ENCODE measurements at regions not wholly inside any gene's neighbourhood (a gene's known extent, or its start where the extent isn't known, plus 50 kb on each side); places are given as distances from the start of the nearest gene placed in this dataset.

DNA sequence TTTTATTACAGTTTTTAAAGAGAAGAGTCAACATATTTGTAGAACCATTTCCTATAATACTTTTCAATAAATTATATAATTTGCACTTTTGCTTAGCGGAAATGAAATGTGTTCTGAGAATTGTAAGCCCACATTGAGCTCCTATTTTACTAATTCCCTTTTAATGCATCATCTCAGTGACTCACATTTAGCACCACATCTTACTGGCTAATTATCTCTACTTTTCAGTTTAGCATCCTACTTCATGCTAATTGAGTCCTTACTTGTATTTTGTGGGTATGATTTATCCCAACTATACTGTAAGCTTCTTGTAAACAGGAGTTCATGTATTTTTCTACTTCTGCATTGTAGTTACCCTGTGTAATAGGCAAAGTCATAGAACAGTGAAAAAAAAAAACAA is 67.5 kb downstream of the TMX1 start:
- DNase-seq (ENCODE audit: low spot score), result no peak

DNA sequence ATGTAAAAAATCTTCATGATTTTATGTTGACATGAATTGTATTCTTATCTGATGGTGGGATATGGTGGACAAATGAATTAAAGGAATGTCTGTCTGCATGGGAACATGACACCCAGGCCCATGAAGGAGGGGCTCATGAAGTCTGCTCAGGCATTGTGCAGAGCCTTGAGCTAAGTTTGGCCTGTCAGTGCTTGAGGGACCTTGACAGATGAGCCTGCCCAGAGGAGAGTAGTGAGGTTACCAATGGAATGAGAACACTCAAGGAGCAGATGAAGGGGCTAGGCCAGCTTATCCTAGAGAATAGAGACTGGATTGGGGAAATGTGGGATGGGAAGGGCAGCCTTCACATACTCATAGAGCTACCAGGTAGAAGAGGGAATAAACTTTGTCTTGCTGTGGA is 68.8 kb downstream of the TMX1 start:
- DNase-seq (ENCODE audit: low spot score), result no peak

DNA sequence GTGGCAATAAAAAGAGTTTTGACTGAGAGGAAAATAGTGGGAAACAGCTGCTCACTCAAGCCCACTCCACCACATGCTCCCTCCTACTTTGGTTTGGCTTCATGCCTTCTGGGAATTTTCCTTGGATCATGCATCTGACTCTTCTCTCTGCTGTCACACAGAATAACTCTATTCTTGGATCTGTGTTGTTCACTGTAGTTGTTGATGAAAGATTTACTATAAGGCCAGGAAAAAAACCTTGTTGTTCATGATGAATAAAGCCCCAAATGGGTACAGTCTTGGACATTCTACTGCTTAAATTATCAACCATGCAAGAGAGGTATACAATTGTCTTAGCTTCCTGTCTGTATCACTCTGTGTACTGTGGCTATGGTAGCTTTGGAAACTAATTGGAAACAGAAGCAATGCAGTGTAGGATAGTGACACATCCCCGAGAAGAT is 70.5 kb downstream of the TMX1 start:
- DNase-seq (ENCODE audit: low spot score), result no peak

DNA sequence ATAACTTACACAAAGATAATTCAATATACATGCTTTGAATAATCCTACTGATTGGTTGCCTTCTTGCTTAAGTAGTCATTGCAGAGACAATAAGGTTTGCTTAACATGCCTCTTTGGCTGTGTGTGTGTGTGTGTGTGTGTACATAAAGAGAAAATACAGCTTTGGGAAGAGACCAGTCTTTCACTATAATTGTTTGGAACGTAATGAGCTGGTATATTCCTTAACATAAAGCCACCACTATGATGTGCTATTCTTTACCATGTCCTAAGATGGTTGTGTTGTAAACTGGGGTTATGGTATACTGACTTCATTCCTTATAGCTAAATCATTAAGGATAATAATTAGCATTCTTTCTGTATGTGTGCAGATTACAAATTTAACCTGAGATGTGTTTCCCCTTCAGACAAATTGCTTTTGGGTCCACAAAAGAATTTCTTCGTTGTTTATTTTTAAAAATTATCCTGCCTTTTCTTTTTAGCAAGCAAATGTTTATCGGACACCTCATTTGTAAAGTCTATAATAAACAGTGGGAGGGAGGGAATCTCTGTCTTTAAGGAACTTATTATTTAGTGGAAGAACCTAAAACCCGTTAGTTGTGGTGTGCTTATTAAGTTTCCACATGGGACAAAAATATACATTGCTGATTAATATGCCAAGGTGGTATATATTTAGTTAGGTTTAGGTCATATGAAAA is 74.4 kb downstream of the TMX1 start:
- no peak for DNase-seq (ENCODE audit: low spot score)

DNA sequence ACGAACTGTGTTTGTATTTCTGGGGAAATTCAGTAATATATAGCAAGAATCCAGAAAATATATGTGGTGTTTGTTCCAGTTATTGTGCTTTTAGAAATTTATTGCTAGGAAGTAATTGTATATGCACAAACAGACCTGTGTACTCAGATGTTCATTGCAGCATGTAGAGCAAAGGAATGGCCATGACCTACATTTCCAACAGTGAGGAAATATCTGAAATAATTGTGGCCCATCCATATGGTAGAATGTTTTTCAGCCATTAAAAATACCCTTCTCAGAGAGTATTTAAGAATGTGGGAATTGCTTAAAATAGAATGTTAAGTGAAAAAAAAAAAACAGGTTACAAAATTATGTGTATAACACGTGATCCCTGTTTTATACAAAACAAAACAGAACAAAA is 77.3 kb downstream of the TMX1 start:
- DNase-seq (ENCODE audit: low spot score), result no peak

DNA sequence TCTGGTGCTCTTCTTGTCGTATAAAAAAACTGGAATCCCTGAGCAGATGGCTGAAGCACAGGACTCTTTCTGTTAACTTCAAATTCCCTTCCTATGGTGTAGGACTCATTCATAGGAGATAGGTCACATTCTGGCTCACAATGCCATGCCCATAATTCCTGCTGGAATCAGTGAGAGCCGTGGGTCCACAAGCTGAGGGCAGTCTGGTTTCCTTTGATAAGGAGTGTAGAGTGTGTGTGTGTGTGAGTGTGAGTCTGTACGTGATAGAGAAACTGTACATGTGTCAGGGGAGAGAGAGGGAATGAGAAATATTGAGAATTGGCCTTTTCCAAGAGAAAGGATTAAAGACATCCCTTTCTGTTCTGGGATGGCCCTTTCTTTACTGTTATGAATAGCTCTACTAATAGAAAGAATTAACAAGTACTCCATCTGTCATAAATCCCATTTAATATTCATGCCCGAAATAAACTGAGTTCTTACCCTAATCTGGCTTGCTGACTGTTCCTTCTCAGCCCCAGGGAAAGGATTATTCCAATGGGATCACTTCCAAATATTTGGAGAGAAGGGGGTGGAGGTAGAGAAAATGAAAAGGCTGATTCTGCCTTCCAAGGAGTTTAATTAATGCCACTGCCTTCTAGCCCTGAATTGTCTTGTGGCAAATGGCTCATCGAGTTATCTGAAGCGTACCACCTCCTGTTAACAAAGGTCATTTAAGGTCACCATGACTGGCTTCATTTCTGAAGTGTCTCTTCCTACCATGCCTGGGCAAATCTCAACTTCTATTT is 79.0 kb downstream of the TMX1 start:
- DNase-seq (ENCODE audit: low spot score), result no peak

DNA sequence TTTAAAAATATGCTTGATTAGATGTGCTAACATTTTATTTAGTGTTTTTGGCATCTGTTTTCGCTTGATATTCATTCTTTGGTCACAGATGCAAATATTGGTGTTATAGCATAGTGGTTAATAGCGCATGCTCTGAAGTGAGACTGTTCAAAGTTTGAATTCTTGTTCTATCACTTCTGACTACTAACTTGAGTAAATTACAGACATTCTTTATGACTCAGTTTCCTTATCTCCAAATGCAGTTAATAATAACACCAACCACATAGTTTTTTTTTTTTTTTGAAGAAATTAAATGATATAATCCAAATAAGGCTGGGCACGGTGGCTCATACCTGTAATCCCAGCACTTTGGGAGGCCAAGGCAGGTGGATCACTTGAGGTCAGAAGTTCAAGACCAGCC is 81.0 kb downstream of the TMX1 start:
- no peak for DNase-seq (ENCODE audit: low spot score)

DNA sequence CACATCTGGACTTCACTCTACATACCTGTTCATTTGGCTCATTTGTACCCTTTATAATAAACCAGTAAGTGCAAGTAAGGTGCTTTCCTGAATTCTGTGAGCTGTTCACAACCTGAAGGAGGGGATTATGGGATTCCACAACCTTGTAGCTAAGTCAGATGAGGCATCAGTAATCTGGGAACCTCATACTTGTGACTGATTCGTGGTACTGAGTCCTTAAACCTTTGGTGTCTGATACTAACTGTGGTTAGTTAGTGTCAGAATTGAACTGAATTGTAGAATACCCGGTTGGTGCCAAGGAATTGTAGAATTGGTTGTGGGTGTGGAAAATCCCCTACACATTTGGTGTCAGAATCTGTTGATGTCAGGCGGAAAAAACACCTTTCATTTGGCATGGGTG is 83.4 kb downstream of the TMX1 start:
- DNase-seq (ENCODE audit: low spot score), result no peak

DNA sequence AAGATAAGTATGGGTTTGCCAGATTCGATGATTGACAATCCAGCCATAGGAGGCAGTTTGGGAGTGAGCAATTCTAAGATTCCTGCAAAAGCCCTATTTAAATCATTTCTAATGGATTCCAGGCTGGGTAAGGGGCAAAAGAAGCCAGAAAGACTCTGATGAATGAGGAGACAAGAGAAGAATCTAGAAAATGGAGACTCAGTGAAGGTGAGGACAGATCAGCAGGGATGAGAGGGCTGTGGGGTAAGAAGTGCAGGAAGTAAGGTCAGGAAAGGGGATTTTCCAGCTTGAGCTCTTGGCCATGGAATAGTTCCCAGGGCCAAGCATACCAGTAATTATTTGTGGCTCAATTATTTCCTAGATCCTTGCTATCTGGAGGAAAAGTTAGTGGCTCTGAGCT is 87.3 kb downstream of the TMX1 start:
- DNase-seq (ENCODE audit: low spot score), result no peak

DNA sequence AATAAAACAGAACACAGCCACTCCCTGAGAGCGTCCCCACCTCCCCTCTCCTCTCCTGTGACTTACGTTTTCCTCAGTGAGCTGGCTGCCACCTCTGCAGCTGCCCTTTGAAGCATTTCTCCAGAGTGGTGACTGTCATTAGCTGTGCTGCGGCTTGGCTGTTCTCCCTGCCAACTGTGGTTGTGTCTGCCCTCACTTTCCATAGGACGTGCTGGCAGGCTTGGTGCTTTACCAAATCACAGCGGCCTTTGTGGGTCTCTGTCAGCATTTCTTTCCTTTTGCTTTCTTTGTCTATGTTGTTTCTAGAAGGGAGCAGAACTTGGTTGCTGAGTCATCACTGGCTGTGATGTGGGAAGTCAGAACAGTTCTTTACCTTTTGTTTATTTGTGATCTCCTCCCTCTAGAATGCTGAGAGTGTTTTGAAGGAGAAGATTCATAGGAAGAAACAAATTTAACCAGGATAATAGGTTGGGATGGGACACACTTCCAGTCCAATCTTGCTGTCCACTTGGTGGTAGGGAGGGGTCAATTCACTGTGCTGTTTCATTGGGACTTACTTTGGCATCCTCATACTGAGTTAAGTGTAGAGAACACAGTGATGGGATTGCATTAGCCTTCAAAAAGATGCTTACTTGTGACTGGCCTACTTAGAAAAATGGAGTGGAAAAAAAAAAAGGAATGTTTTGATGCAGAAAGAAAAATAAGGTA is 88.2 kb downstream of the TMX1 start:
- DNase-seq (ENCODE audit: low spot score), result no peak

DNA sequence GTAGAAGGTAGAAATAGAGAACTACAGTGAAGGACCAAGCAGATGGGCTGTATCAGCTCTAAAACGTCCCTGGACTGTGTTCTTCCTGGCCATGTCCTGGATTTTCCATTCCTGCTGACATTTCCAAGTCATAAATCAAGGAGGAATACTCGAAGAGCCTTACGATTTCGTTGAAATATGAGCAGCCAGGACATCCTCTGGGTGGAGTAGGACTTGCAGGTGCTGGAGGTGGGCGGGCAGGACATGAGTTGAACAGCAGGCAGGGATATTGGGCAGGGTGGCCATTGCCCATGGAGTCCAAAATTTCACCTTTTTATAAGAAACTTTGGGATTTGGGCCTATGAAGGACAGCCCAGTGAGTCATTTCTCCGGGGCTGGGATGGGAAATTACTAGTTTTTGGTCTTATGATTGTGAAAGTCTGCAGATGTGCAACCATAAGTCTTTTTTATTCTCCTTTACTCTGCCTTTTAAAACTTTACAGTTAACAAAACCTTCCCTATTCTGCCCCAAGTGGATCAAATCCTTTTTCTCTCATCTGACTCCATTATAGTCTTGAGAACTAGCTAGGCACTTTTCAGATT is 88.8 kb downstream of the TMX1 start:
- no peak for DNase-seq (ENCODE audit: low spot score)

DNA sequence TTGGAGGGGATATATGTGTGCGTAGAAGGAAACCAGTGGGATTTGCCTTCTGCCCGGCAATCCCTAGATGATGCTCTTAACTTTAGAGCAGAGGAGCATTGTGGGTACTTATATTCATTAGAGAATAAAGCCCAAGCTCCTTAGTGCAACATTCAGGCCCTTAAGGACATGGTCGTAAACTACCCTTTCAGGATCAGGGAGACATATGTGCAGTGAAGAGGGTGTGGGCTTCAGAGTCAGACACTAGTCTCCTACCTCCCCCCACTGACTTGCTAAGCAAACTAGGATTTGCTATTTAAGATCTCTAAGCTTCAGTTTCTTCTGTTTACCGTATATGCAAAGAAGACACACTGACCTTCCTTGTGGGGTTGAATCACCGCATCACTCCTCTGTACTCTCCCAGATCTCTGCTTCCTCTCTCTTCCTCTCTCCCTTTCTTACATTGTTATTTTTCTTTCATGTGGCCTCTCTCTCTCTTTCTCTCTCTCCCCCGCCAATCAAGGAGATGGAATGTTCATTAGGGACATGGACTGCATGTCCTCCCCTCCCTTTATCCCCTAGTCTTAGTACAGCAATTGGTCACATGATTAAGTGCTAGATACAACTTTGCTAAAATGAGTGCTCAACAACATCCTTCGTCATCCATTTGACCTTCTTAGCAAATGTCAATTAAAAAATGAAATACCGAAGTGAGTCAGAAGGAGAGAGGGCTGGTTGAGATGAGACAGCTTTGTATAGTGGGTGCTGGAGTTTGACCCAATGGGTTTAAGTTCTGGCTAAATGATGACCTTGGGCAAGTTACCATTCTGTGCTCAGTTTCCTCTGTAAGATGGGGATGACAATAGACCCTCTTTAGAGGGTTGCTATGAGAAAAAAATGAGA is 91.7 kb downstream of the TMX1 start:
- DNase-seq (ENCODE audit: low spot score), result no peak

DNA sequence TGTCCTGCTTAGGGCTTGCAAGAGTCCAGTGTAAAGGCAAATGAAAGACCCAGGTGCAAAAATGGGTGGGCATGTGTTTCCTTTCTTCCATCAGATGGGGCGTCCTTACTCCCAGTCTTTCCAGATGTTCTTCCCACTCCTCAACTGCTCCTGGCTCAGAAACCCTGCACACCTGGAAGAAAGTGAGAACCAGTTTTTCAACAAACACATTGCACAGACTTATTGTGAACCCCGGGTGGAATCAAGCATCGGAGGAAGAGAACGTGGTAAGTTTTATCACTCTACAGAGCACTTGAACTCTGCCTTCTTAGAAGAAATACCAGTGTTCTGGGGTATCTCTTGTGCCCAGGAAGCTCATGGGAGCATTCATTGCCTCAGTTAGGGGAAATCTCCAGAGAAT is 93.3 kb downstream of the TMX1 start:
- no peak for DNase-seq (ENCODE audit: low spot score)

DNA sequence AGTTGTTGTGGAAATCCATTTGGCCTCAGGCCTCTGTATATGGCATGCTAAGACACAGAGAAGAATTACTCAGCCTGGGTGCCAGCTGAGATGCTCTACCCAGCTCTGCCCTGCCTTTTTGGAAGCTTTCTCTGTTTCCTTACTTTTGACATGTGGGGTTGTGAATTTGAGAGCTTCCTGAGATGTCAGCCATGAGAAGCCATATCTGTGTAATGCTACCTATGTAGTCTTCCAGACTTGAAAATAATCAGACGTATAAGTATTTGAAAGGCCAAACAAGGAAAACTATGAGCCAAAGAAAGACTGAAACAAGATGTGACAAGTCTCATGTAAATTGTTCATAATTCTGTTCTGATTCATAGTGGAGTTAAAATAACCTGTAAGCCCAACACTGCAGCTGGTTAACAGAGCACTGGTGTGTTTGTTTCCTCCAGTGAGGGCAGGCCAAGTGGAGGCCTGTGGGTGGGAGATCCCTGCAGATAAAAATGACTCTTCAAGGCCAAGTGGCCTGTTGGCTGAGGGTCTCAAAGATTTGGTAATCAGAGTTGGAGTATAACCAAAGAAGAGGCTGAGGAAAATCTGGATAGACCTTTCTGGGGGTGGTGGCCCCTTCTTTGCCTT is 94.0 kb downstream of the TMX1 start:
- DNase-seq (ENCODE audit: low spot score), result no peak

DNA sequence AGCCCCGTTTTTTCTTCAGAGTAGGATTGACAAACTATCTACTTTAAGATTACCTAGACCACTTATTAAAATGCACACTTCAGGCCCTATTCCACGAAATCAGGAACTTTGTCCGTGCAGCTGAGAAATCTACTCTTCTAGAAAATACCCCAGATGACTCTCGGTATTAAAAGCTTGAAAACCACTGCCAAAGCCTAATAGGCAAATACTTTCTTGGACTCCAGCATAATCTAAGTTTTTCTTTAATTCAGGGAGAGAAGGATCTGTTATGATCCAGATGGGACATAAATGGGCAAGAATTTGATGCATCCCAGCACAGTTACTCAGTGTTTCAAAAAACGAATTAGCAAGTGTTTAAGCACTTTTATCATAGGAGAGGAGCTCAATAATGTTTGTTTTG is 94.5 kb downstream of the TMX1 start:
- DNase-seq (ENCODE audit: low spot score), result no peak

DNA sequence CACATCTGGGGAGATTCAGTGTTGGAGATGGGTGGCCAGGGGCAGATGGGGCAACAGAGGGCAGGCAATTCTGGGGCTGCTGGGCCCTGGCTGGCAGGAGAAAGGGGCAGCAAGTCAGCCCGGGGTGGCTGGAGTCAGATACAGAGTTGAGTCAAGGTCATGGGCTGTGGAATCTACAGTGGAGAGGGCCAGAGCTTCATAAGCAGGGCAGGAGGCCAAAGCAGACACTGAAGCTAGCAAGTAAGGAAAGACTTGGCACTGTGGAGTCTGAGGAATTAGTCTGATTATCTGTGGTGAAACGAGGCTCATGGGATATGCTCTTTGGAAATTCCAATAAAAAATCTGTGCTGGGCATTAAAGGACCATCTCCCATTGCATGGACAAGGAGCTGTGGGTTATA is 95.5 kb downstream of the TMX1 start:
- no peak for DNase-seq (ENCODE audit: low spot score)

DNA sequence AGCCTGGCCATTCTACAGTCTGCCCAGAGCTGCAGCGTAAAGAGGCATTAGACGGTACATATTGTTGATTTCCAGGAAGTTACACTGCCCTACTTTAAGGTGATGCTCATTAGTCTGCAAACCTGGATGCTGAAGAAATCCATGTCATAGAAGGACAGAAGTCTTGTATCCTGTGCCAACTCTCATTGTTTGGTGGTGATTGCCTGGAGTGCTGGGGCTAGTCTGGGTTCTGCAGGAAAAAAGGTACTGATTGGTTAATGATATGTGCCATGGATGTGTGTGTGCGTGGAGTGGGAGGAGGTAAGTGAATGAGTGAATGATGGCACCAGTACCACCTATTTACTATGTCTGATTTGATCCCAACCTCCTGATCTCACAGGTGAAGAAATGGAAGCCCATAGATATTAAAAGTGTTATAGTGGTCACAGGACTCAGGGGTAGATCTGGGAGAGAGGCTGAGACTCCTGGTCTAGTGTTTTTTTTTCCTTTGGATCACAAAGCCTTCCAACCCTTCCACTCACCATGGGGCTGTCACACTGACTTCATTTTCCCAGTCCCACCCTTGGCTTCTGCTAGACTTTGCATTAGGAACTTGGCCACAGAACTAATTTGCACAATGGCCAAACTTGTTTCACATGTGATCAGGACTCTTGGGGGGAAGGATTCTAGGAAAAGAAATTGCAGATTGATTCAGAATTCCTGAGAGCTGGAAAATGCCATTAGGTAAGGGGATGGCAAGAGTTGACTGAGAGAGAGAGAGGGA is 96.1 kb downstream of the TMX1 start:
- no peak for DNase-seq (ENCODE audit: low spot score)

DNA sequence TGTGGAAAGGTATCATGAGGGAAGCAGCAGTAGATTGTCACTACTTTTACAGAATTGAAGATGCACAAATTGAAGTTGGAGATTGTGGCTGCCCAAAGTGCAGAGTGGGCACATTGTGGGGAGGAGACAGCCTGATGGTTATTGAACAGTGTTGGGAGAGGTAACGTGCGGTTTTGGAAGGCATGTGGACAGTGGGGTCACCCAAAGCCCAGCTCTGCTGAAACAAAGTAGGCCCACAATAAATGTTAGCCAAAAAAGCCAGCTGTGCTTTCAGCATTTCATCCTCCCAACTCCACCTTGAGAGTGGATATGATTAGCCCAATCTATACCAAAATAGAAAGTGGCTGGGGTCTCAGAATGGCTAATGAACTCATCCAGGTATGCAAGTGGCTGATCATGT is 96.7 kb downstream of the TMX1 start:
- no peak for DNase-seq (ENCODE audit: low spot score)

DNA sequence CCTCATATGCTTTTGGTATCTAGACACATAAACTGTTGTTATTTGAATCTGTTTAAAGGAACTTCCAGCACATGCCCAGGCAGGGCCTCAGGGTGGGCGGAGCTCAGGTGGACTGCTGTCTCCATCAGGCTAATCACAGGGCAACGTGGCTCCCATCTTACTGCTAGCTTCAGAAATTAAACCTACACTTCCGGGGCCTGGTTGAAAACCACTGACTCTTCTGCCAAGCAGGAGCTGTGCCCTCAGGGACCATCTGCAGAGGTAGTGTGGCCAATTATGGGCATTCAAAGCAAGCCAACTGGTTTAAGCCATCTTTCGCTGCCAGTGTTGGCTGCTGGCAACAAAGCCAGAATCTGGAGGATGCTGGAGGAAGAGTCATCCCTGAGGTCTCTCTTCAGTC is 97.5 kb downstream of the TMX1 start:
- no peak for DNase-seq (ENCODE audit: low spot score)

DNA sequence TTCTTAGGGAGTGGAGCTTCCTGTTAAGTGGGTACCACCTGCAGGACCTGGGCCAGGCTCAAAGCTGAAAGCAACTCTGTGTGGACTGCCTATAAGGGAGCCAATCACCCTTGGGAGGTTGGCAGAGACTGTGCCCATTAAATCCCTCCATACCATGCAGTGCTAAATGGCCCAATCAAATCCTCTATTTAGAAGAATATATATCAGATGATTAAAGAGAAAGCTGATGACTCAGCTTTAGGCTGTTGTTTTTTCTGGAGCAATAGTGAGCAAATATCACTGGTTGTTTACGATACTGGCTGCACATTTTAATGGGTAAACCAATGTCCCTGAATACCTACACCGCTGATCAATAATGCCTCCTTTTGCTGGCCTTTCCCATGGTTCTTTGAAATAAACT is 101.3 kb downstream of the TMX1 start:
- DNase-seq (ENCODE audit: low spot score), result no peak

DNA sequence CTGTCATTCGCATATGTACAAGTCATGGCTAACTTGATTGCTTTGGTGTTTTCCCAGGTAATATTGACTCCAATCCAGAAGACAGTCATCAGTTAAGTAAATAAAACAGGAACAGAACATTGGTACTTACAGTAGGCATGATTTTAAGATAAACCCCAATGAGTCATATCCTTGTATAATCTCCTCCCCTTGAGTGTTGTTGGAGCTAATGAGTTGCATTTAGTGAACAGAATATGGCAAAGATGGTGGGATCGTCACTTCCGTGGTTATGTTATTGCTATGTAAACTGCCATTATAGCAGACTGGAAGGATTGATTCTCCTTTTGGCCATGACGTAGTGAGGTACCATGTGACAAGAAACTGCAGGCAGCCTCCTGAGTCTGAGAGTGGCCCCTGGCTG is 102.2 kb downstream of the TMX1 start:
- peak; percentile 62 for DNase-seq (ENCODE audit: low spot score)

All from LoVo (cell line).